AG04449 (cell line): ENCODE measurements at regions not wholly inside any gene's neighbourhood (a gene's known extent, or its start where the extent isn't known, plus 50 kb on each side); places are given as distances from the start of the nearest gene placed in this dataset.

ENCODE experiments used
- CTCF ChIA-PET: fragments of 350-600 bp; formaldehyde crosslinking; extraction: SDS; loops from one replicate; lab custom pipeline; 2021; ENCODE audit warnings: antibody characterized with exemption; lab: Yijun Ruan, JAX
- POLR2A ChIA-PET: fragments of 400-600, 350-600 bp; formaldehyde crosslinking; extraction: SDS; loops from one replicate; lab custom pipeline; 2020; ENCODE audit warnings: antibody characterized with exemption, inconsistent platforms; lab: Yijun Ruan, JAX
- DNase-seq: peaks from one replicate; pipeline ENCODE4 v3.0.0-alpha.2; 2010; ENCODE audit warnings: low read depth, low spot score
- H3K4me3 ChIP-seq: 2 replicates; pipeline ENCODE4 v1.5.1; 2011; ENCODE audit warnings: low read depth, mild to moderate bottlenecking, control low read depth, low read length
- CTCF ChIP-seq: IDR thresholded peaks from one replicate; pipeline ENCODE4 v1.5.1; 2011; ENCODE audit warnings: mild to moderate bottlenecking, moderate library complexity, low read length, control low read depth, inconsistent platforms; ENCODE audit not compliant: insufficient read depth; ENCODE audit errors: missing control alignments

GRCh38 chr10:70992436-70992835 lies 104.1 kb upstream of the PCBD1 start:
- CTCF ChIA-PET = no interaction called here

GRCh38 chr10:70993051-70993450 lies 104.7 kb upstream of the PCBD1 start:
- no peak for DNase-seq
- no peak for TF ChIP-seq CTCF
- no peak overlapping the region for H3K4me3 ChIP-seq
- CTCF ChIA-PET = no interaction called here
- POLR2A ChIA-PET = no interaction called here

More at GRCh38 chr10:70992436-70992835, 104.1 kb upstream of the PCBD1 start:
- no peak for TF ChIP-seq CTCF
- no peak overlapping the region for H3K4me3 ChIP-seq
- POLR2A ChIA-PET = no interaction called here
- no peak for DNase-seq

- H3K4me3 ChIP-seq = no peak overlapping the region
- TF ChIP-seq CTCF = no peak
- ChIA-PET POLR2A (no interaction called here), CTCF (no interaction called here)
- no peak for DNase-seq
Measured at GRCh38 chr10:70996549-70996948, 108.2 kb upstream of the PCBD1 start.

- no peak for TF ChIP-seq CTCF
- POLR2A ChIA-PET = no interaction called here
- CTCF ChIA-PET = no interaction called here
- H3K4me3 ChIP-seq = no peak overlapping the region
- no peak for DNase-seq
Measured at GRCh38 chr10:70997236-70997635, 108.9 kb upstream of the PCBD1 start.

- POLR2A ChIA-PET = no interaction called here
- no peak overlapping the region for H3K4me3 ChIP-seq
- DNase-seq = no peak
- CTCF ChIA-PET = no interaction called here
- no peak for TF ChIP-seq CTCF
Measured at GRCh38 chr10:70998086-70998485, 109.7 kb upstream of the PCBD1 start.

GRCh38 chr10:71001470-71001869 lies 113.1 kb upstream of the PCBD1 start:
- H3K4me3 ChIP-seq = no peak overlapping the region
- ChIA-PET CTCF (no interaction called here), POLR2A (no interaction called here)
- no peak for TF ChIP-seq CTCF
- DNase-seq = no peak
